Heart left ventricle (tissue), 13 donors: ENCODE measurements at regions not wholly inside any gene's neighbourhood (a gene's known extent, or its start where the extent isn't known, plus 50 kb on each side); places are given as distances from the start of the nearest gene placed in this dataset.

ENCODE experiments used
- CTCF ChIP-seq, 12 donors: fragments of 200-600 bp; sonication (generic) in 4 of 12; IDR thresholded peaks; one replicate each; pipeline versions ENCODE4 v1.5.0 to v1.8.0; 2018 to 2022; ENCODE audit warnings: antibody characterized with exemption in 12 of 12, mild to moderate bottlenecking in 5 of 12
- POLR2A ChIP-seq, 2 donors: fragments of 450-650 bp; IDR thresholded peaks; one replicate each; pipeline ENCODE4 v1.6.1; 2017; ENCODE audit warnings: antibody characterized with exemption in 2 of 2, mild to moderate bottlenecking in 2 of 2, moderate library complexity in 2 of 2
- donor health status: ischemic (EF 13 %, LVEDD 7.1; RV severe dilation, severe dysfunction).
- donor health status: DM: no; HTN: yes; CAD: no.
- donor health status: DM: no; HTN: no; CAD: no.
- donor health status: ischemic (EF 25% LVEDD 6.9; RV normal size, moderate dysfunction).
- donor health status: ischemic (EF 25% LVEDD 5.7; RV mildly dilated, moderate dysfunction).
- donor health status: ischemic (EF 35%, LVEDD 5.7; RV mildly dilated, moderate dysfunction).
- donor health status: nonischemic (EF 11% LVEDD 7.7; RV severe dilation, severe dysfunction).
- donor health status: DM: yes; HTN: yes; CAD: no.
- donor health status: PGD.
- donor health status: ischemic (EF 29% LVEDD 5.4; RV normal size, mild dysfunction).
- donor health status: nonischemic (EF 23%, LVEDD 6.1; RV moderate dilation, normal function).

GRCh38 chr2:204315236-204315662, 230.0 kb upstream of the PARD3B start:
- TF ChIP-seq POLR2A (IDR thresholded peaks at IDR 0.05) (no peak), CTCF (IDR thresholded peaks at IDR 0.05) (no peak)
